NCI-H128 (cell line): ENCODE measurements at regions not wholly inside any gene's neighbourhood (a gene's known extent, or its start where the extent isn't known, plus 50 kb on each side); places are given as distances from the start of the nearest gene placed in this dataset.

Source experiments
- DNase-seq: peaks from one replicate; lab custom pipeline; 2025; ENCODE audit not compliant: unreplicated experiment; lab: John Stamatoyannopoulos, UW

DNA sequence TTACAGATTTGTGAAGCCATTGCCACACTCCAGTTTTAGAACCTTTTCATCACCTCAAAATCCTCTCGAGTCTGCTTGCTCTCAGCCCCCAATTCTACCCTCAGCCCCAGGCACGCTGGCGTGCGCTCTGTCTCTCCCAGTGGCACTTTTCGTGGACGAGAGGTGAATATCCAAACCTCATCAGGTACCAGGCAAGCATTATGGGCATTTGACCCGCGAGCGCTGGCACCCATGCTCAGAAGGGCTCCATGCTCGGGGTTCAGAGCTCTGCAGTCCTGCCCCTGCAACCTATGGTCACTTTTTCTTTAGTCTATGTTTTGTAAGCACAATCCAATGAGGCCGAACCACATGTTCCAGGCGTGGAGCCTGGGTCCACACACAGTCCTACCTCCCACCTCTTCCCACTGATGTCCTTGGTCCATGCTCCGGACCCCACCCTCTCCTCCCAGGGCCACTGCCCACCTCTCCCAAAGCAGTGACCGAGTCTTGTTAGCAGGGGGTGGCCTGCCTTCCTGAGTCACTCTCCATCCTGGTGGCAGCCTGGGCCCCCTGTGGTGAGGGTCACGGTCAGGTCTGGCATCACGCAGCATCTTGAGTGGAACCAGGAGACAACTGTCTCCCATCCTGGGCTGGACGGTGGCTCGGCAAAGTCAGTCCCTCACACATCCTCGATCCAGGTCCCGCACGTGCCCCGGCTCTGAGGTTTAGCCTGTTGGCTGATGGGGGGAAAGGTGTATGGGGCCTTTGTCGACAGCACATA lies 256.9 kb downstream of the NDUFA10 start:
- DNase-seq, result no peak

DNA sequence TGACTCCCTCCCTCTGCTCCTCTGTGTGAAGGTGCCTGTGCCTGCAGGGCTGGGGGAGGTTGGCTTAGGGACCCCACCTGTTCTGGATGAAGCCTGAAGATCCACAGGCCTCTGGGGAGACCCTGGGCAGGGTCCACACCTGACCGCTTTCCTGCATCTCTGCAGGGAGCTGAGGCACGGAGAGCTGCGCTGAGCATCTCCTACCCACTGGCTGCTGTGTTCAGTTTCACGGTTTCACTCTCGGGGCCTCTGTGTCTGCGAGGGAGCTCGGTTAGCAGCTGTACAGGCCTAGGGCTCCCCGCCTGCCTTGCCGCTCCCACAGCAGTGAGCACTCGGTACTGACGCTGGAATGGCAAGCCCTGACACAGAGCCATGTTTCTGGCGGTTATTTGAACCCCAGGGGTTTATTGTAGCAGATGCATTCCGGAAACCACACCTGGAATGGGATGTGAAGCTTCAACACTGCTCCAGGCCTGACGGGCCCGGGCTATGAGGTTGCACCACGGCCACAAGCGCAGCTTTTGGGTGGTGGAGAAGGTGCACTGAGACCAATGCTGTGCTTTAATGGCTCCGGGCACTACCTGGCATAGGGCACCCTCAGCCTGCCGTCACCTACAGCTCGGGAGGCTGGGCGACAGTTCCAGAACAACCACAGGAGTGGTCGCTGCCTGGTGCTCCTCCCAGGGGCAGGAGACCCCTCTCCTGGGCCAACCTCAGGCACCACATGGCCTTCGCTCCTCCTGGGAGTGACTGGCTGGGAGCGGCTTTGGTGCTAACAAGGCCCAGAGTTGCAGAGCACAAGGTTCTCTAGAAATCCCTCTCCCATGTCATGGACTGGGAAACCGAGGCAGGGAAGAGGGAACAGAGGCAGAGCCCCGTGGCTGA lies 257.9 kb downstream of the NDUFA10 start:
- DNase-seq, result no peak

GRCh38 chr2:239765911-239766310 lies 259.2 kb downstream of the NDUFA10 start:
- DNase-seq, result no peak

GRCh38 chr2:239765076-239765845 lies 259.9 kb downstream of the NDUFA10 start:
- no peak for DNase-seq

- DNase-seq, result no peak
Measured at GRCh38 chr2:239763433-239764097, 261.6 kb downstream of the NDUFA10 start.

DNA sequence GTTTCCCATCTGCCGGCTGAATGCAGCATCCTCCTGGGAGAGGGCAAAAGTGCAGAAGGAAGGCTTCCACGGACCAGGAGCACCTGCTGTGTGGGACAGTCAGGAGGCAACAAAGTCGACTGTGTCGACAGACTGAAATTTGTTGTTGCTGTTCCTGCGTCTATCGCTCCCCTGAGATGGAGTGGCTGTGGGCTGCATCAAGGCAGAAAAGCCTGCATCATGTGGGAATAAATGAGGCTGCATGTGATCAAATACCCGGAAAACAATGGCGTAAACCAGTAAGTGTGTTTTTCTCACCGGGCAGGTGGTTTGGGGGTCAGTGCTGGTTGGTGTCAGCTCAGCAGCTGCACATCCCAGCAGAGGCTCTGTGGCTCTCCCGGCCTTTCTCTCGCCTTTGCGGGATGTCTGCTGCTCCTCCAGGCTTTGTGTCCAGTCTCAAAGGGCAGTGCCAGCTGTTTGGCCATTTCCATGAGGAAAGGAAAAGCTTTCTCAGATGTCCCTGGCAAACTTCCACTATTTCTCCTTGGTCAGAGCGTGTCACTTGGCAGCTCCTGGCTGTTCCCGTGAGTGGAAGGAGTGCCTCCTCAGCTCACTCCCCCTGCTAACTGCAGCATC lies 262.4 kb downstream of the NDUFA10 start:
- DNase-seq, result no peak

DNA sequence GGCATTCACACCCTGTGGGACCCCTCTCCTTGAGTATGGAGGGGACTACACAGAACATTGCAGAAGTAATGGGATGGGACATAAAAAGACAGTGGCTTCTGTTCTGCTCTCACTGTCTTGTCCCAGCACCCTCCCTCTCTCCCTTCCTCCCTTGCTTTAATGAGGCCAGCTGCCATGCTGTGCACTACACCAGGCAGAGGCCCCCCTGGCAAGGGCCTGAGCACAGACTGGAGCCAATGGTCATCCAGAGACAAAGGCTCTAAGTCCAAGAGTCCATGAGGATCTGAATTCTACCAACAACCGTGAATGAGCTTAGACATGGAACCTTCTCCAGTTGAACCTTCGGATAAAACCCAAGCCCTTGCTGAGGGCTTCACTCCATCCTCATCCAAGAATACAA lies 263.0 kb downstream of the NDUFA10 start:
- no peak for DNase-seq

- no peak for DNase-seq
Measured at GRCh38 chr2:239760596-239760995, 264.5 kb downstream of the NDUFA10 start.

- no peak for DNase-seq
Measured at GRCh38 chr2:239758279-239758877, 266.8 kb downstream of the NDUFA10 start.

GRCh38 chr2:239756790-239757760 lies 268.1 kb downstream of the NDUFA10 start:
- no peak for DNase-seq

DNA sequence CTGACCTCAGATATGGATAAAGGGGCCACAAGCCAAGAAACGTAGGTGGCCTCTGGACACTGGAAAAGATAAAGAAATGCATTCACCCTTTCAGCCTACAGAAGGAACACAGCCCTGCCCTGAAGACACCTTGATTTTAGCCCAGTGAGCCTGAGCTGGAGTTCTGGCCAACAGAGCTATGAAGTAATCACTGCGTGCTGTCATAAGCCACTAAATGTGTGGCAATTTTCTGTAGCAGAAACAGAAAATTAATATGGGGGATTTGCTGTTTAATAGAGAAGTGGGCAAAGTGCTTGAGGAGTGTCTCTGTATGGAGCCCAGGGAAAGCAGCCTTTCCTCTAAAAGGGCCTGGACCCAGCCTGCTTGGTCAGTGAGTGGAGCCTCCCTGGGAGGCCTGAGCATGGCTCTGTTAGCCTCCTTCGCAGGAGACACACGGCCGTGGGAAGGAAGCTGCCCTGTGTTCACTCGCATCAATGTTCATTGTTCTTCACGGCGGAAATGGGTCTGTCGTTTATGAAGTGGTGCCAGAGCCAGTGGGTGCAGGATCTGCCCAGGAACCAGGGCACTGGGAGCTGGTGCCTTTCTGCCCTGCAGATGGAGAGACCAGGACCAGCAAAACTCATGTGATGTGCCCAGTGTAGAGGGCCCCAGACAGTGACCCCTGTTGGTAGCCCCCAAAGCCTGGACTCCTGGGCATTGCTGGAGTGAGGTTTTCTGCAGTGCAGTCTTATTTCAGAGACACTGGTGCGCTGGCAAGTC lies 268.9 kb downstream of the NDUFA10 start:
- no peak for DNase-seq

DNA sequence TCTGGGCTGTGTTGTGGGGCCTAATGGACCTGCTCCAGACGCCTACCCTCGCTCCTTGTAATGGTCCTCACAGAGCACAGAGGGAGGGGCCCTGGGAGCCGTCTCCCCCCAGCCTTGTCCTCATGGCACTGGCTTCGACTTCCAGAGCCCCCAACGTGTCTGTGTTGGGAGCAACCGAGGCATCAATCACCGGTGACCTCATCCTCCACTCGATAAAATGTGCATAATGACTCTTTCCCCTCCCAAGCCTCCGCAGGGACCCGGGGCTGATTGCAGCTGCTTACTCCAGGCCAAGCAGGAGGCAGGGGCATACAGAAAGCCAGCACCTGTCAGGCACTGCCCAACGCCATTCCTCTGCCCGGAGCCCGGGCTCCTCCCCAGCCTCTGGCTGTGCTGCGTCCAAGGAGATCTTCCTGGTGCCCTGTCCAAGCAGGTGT lies 271.7 kb downstream of the NDUFA10 start:
- DNase-seq, result no peak

- no peak for DNase-seq
Measured at GRCh38 chr2:239752951-239753350, 272.2 kb downstream of the NDUFA10 start.

- DNase-seq, result no peak
Measured at GRCh38 chr2:239751679-239752355, 273.3 kb downstream of the NDUFA10 start.

- DNase-seq, result no peak
Measured at GRCh38 chr2:239750929-239751678, 274.0 kb downstream of the NDUFA10 start.

DNA sequence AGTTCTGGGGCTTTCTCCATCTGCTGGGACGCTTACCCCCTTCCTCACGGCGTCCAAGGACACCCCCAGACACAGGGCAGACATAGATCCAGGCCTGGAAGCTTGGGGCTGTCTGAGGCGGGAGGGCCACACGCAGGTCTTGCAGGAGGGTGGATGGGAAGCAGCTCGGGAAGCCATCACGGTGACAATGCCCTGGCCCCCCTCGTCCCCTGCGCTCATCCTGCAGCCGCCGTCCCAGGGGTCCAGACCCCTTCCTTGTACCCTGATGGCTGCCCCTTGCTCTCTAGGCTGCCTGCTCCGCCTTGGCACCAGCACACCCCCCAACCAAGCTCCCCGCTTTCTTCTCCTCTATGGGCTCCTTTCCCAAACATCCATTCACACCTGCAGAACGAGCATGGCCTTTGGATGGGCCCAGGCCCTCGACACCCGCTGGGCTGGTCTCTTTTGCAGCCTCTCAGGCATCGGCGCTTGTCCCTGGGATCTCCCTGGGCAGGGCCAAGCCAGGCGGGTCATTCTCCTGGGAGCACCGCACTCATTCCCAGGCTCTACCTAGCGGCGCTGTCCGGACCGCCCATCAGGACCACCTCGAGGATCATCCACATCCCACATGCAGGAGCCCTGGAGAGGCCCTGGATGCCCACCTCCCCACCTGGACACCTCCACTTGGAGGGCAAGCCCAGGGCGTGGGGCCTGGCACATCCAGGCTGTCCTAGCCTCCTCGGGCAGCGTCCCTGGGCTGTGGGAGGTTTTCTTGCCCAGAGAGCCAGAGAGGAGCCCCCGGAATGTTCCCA lies 274.9 kb downstream of the NDUFA10 start:
- DNase-seq, result no peak
